AML-193 (cell line): ENCODE measurements at regions not wholly inside any gene's neighbourhood (a gene's known extent, or its start where the extent isn't known, plus 50 kb on each side); places are given as distances from the start of the nearest gene placed in this dataset.

Experiments
- DNase-seq, 2 experiments: peaks; one replicate each; lab custom pipeline; 2025; lab: John Stamatoyannopoulos, UW

GRCh38 chr10:130769146-130770017 lies 542.1 kb downstream of the TCERG1L start:
- DNase-seq = no peak

- no peak for DNase-seq
Measured at GRCh38 chr10:130770018-130770630, 541.4 kb downstream of the TCERG1L start.

DNA sequence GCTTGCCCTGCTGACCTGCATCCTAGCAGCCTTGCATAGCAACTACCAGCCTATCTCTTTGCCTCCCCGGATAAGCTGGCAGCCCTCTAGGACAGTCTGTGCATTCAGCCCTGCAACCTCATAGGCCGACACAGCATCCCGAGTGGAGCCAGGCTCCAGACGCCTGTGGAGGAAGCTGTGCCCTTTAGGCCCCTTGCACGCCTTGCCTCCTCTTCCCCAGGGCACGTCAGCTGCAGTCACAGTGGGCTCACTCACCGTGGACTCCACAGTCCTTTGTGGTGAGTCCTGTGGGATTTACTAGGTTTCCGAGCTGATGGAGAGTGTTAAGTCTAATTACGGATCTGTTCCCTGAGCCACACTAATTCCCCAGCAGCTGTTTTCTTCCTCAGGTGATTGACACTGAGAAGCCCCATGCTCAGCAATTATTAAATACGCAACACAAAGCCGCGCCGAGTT lies 540.0 kb downstream of the TCERG1L start:
- no peak for DNase-seq

GRCh38 chr10:130772056-130772455 lies 539.5 kb downstream of the TCERG1L start:
- DNase-seq = no peak

DNA sequence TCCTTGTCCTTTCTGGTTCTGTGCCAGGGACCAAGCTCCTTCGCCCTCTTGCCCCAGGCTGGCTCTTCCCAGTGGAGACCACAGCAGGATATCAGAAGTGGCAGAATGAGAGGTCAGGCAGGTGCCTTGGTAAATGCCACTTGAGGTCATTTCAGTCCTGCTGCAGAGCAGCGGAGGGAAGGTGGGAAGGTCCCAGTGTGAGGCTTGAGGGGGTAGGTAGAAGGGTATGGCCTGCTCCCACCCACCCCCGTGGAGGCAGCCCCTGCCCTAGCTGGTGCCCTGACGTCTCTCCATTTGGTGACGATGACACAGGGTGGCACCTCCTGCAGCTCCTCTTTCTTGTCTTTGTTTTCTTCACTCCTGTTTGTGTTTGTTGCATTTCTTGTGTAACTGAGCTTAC lies 538.8 kb downstream of the TCERG1L start:
- DNase-seq = no peak

GRCh38 chr10:130773941-130774340 lies 537.6 kb downstream of the TCERG1L start:
- no peak for DNase-seq

DNA sequence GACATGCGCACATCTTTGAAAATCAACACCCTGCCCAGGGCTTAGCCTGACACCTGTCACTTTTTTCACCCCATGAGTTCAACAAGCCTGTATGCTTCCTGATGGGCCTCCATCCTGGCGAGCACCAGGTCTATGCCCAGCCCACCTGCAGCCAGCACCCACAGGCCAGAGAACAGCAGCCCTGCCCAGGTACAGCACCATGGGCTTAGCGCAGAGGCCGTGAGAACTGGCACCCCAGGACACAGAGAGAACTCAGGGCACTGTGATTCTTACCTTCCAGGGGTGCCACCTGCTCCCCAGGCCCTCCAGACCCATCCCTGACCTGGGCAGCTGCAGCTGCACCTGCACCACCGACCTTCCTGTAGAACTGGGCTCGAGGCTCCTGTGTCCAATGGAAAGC lies 536.6 kb downstream of the TCERG1L start:
- DNase-seq = no peak

DNA sequence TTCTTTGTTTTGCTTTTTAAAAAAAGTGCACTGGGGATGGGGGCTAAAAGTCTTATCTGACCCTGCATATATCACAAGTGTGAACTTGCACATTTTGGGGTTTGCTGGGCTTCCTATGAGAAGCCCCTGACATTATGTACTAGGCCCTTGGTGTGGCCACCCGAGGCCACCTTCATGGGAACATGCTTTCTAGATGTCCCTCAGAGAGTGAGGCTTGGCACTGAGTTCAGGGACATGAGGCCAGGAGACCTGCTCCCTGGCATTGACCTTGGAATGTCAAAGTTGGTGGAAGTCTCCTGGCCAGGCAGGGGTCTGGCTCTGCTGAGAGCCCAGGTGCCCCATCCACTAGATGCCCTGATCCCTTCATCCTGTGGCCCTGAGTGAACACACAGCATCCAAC lies 536.2 kb downstream of the TCERG1L start:
- no peak for DNase-seq

DNA sequence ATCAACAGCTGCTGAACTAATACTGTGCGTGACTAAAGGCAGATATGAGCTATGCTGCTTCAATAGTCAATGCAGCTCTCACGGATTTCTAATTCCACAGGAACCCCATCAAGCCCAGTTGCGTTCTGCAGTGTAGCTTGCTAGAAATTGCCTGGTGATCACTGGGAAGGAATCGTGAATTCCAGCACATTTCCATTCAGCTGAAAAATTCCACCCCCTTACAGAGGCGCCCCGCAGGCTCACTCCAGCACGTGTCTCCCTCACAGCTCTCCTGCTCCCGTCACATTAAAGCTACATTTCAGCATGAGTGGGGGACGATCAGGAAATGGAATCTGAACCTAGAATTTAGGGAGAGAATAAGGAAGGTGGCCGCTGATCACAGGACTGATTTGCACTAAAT lies 534.8 kb downstream of the TCERG1L start:
- DNase-seq = no peak

GRCh38 chr10:130777507-130778165 lies 533.9 kb downstream of the TCERG1L start:
- DNase-seq = no peak

DNA sequence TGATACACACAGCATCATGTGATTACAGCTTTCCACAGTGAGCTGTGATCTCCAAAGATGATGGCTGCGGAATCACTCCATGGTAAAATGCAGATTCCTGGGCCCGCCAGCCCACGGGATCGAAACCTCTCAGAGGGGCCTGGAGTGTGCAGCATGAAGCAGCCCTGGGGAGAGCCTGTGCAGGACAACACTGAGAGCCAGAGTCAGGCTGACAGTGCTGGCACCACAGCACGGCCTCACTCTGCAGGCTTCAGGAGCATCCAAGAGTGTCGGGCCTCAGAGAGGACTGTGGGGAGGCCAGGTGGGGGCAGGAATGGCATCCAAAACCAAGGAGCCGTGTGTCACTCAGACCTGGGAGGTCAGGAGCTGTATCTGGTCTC lies 533.4 kb downstream of the TCERG1L start:
- DNase-seq = no peak

DNA sequence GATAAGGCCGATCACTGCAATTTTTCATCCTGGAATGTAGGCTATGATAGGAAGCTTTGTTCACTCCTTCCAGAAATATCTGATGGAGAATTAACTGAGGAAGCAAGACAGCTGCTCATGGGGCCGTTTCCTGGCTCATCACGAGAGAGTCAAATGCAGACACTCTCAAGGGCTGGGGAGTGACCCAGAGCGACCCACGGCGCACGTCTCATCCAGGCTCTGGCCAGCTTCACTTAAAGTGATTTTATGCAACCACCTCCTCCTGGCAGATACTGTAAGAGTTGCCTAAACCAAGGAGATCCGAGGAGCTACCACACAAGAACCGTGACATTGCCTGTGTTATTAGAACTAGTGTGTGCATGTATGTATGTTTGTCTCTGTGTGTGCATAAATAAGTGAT lies 530.8 kb downstream of the TCERG1L start:
- DNase-seq = no peak

DNA sequence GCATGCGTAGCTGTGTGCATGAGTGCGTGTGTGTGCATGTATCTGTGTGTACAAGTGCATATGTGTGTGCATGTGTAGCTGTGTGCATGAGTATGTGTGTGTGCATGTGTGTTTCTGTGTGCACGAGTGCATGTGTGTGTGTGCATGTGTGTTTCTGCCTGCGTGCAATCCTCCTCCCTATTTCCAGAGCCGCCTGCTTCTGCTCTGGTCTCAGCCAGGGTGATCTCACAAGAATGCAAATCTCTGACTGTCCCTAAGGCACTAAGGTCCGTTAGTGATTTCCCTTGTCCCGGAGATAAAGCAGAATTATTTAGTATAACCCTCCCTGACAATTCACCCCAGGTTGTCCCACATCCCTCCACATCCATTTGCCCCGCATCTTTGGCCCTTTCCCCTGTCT lies 530.3 kb downstream of the TCERG1L start:
- no peak for DNase-seq

DNA sequence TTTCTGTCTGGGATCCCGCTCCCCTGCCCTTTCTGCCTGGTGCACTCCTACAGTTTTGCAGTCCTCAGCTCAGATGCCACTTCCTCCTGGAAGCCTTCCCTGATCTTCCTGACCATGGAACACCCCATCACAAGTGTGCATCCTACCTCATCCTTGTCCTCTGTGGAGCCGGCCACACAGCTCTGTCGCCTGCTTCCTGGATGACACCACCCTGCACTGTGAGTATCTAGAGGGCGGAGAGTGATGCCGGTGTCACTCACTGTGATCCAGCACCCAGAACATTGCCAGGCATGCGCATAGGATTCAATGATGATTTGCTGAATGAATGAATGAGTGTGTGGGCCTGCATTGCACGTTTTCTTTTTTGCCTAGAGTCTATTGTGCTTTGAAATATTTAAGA lies 529.9 kb downstream of the TCERG1L start:
- DNase-seq = no peak

GRCh38 chr10:130782467-130782866 lies 529.1 kb downstream of the TCERG1L start:
- no peak for DNase-seq

DNA sequence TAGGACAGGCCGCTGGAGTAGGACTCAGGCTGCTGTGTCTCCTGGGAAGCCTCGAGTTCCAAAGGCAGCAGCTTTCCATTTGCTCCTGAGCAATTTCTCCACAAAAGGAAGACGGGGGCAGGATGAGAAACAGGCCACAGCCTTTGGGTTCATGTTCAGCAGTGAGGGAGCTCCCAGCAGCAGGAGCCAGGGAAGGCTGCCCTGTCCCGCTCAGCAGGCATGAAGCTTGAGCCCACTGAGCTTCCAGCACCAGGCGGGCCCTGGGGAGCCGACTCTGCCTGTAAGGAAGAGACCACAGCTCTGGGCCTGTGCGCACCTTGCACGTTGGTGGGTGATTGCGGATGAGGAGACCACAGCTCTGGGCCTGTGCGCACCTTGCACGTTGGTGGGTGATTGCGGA lies 527.2 kb downstream of the TCERG1L start:
- no peak for DNase-seq

- no peak for DNase-seq
Measured at GRCh38 chr10:130786365-130786966, 525.1 kb downstream of the TCERG1L start.

GRCh38 chr10:130787243-130787642 lies 524.3 kb downstream of the TCERG1L start:
- no peak for DNase-seq

GRCh38 chr10:130787821-130788220 lies 523.7 kb downstream of the TCERG1L start:
- no peak for DNase-seq

GRCh38 chr10:130790339-130790738 lies 521.2 kb downstream of the TCERG1L start:
- DNase-seq = no peak

DNA sequence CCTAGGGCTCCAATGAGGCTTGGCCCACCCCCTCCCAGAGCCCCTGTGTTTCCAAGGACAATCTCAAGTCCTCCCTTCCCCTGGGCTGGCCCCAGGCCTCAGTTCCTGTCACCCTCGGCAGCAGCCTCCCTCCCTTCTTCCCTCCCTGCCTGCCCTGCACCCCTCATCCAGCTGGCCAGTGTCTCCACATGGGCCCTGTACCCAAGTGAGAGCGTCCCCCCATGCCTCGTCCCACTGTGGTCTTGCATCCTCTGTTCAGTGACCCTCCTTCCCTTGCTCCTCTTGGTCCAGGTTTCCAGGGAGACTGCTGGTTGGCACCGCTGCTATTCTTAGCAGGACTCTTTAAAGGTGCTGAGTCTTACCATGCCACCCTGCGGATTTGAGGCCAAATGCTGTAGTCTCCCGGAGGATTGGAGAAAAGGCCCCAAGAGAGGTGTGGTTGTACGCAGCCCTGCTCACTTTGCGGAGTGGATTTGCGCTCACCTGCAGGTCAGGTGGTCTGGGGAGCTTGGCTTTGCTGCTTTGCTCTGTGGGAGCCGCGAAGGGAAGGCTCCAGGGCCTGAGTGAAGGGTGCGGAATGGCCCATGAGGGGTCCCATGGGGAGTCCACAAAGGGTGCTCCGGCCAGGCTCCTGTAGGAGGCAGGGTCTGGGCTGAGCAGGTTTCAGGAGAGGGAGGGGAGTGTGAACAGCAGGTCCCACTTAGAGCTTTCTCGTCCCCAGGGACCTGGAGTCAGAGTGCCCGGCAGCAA lies 519.2 kb downstream of the TCERG1L start:
- no peak for DNase-seq

DNA sequence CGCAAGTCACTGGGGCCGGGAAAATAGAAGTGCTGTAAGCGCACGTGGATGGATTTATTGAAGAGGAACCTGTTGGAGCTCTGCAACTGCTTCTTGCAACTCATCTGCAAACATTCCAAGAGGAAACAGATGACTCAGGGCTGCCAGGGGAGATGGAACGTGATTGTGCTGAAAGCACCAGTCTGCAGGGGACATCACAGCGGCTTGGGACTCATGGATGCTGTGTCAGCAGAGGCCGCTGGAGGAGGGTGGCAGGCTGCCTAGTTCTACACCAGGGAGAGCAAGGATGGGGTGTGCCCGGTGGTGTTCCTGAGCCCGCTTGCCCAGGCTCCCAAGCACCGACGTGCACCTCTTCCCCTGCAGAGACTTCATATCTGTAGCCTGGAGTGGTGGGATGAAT lies 515.7 kb downstream of the TCERG1L start:
- DNase-seq = no peak
